Gastrocnemius medialis (tissue), 4 donors: ENCODE measurements at regions not wholly inside any gene's neighbourhood (a gene's known extent, or its start where the extent isn't known, plus 50 kb on each side); places are given as distances from the start of the nearest gene placed in this dataset.

Experiments used
- ATAC-seq, 2 donors: fragments of 150-250 bp; one replicate each; pipeline ENCODE4 v1.9.1; 2016
- DNase-seq, 2 donors: peaks; one replicate each; pipeline ENCODE4 v3.0.0-alpha.2; 2019
- H3K27ac ChIP-seq, 4 donors: fragments of 200-600 bp; sonication (generic); 1 replicate in 1 of 4; 2 replicates in 3 of 4; pipeline ENCODE4 v1.5.1; 2016 to 2018; ENCODE audit warnings: mild to moderate bottlenecking in 2 of 4, moderate library complexity in 1 of 4
- H3K27me3 ChIP-seq, 3 donors: fragments of 200-600 bp; sonication (generic) in 2 of 3; 1 replicate in 1 of 3; 2 replicates in 2 of 3; pipeline versions ENCODE4 v1.5.1 to v1.6.0; 2016 to 2019; ENCODE audit warnings: mild to moderate bottlenecking in 1 of 3, moderate library complexity in 1 of 3
- H3K36me3 ChIP-seq, 2 donors: fragments of 200-600 bp; sonication (generic) in 1 of 2; one replicate each; pipeline ENCODE4 v1.5.1; 2017 to 2018
- H3K4me1 ChIP-seq, 2 donors: fragments of 200-600 bp; sonication (generic) in 1 of 2; one replicate each; pipeline ENCODE4 v1.5.1; 2016 to 2017; ENCODE audit warnings: mild to moderate bottlenecking in 2 of 2
- H3K4me3 ChIP-seq, 4 donors: fragments of 200-600 bp; sonication (generic) in 3 of 4; 1 replicate in 1 of 4; 2 replicates in 3 of 4; pipeline ENCODE4 v1.5.1; 2016 to 2019; ENCODE audit warnings: mild to moderate bottlenecking in 2 of 4
- H3K9me3 ChIP-seq, 3 donors: fragments of 200-600 bp; sonication (generic) in 2 of 3; 1 replicate in 1 of 3; 2 replicates in 2 of 3; pipeline ENCODE4 v1.5.1; 2016 to 2019
- CTCF ChIP-seq, 5 experiments: fragments of 450-650 bp in 3 of 5; fragments of 200-600 bp in 2 of 5; sonication (generic) in 2 of 5; IDR thresholded peaks in 4 of 5; conservative IDR thresholded peaks in 1 of 5; 1 replicate in 4 of 5; 2 replicates in 1 of 5; pipeline ENCODE4 v1.5.1; 2016 to 2019; ENCODE audit warnings: antibody characterized with exemption in 5 of 5, mild to moderate bottlenecking in 3 of 5, moderate library complexity in 3 of 5
- POLR2A ChIP-seq, 2 donors: fragments of 450-650 bp; IDR thresholded peaks; one replicate each; pipeline ENCODE4 v1.6.1; 2017; ENCODE audit warnings: antibody characterized with exemption in 2 of 2, mild to moderate bottlenecking in 2 of 2, moderate library complexity in 2 of 2
- in situ Hi-C, 4 donors: fragments of 200-750 bp; cut with MboI; loops; one replicate each; pipeline versions ENCODE4 v1.15.0 to v1.8.0; 2017; ENCODE audit warnings: low sequenced_read_pairs in 4 of 4
- intact Hi-C: fragments of 100-400 bp; cut with DNase I; formaldehyde crosslinking; loops from one replicate; pipeline ENCODE4 v1.15.1; 2023; ENCODE audit warnings: low total_unique reads

GRCh38 chr10:113226399-113226798, 276.4 kb downstream of the TCF7L2 start:
- in situ Hi-C loops: no loop called here
- TF ChIP-seq POLR2A (IDR thresholded peaks at IDR 0.05): no peak
- no peak for TF ChIP-seq CTCF (IDR thresholded peaks at IDR 0.05 in 4 of 5, conservative IDR thresholded peaks at IDR 0.05 in 1 of 5)
- no peak for DNase-seq
- no peaks in the 10 kb centered on the region for H3K36me3 ChIP-seq
- no peak overlapping the region for H3K4me3 ChIP-seq
- H3K9me3 ChIP-seq: no peaks in the 10 kb centered on the region
- H3K27me3 ChIP-seq: peaks cover 0 to 13% (median 5%) of the 10 kb centered on the region in 3 donors
- intact Hi-C loops: no loop called here
- no peak overlapping the region for H3K27ac ChIP-seq
- H3K4me1 ChIP-seq: no peaks in the 10 kb centered on the region
- no peak for ATAC-seq

- intact Hi-C loops (no loop called here), in situ Hi-C loops (no loop called here)
- DNase-seq: no peak
- no peak overlapping the region for H3K4me3 ChIP-seq
- H3K27ac ChIP-seq: no peak overlapping the region
- H3K36me3 ChIP-seq: no peaks in the 10 kb centered on the region
- no peaks in the 10 kb centered on the region for H3K4me1 ChIP-seq
- no peaks in the 10 kb centered on the region for H3K9me3 ChIP-seq
- peaks cover 0 to 13% (median 5%) of the 10 kb centered on the region in 3 donors for H3K27me3 ChIP-seq
- TF ChIP-seq POLR2A (IDR thresholded peaks at IDR 0.05) (no peak), CTCF (IDR thresholded peaks at IDR 0.05 in 4 of 5, conservative IDR thresholded peaks at IDR 0.05 in 1 of 5) (no peak)
- ATAC-seq: no peak
Observed at GRCh38 chr10:113226831-113227445, 276.9 kb downstream of the TCF7L2 start.

- intact Hi-C loops (no loop called here), in situ Hi-C loops (no loop called here)
- no peak overlapping the region for H3K27ac ChIP-seq
- H3K4me1 ChIP-seq: no peaks in the 10 kb centered on the region
- H3K9me3 ChIP-seq: no peaks in the 10 kb centered on the region
- H3K4me3 ChIP-seq: no peak overlapping the region
- H3K36me3 ChIP-seq: no peaks in the 10 kb centered on the region
- TF ChIP-seq CTCF (IDR thresholded peaks at IDR 0.05 in 4 of 5, conservative IDR thresholded peaks at IDR 0.05 in 1 of 5) (no peak), POLR2A (IDR thresholded peaks at IDR 0.05) (no peak)
- DNase-seq (no peak), ATAC-seq (no peak)
- H3K27me3 ChIP-seq: peaks cover 0 to 3% (median 0%) of the 10 kb centered on the region in 3 donors
Observed at GRCh38 chr10:113228530-113228929, 278.5 kb downstream of the TCF7L2 start.

- Histone ChIP-seq H3K27me3 (no peaks in the 10 kb centered on the region), H3K4me3 (no peak overlapping the region), H3K36me3 (no peaks in the 10 kb centered on the region), H3K4me1 (no peaks in the 10 kb centered on the region), H3K9me3 (no peaks in the 10 kb centered on the region), H3K27ac (no peak overlapping the region)
- in situ Hi-C loops (no loop called here), intact Hi-C loops (no loop called here)
- peak in 1 of 2 donors; percentile 24 for DNase-seq
- no peak for TF ChIP-seq POLR2A (IDR thresholded peaks at IDR 0.05)
- no peak for TF ChIP-seq CTCF (IDR thresholded peaks at IDR 0.05 in 4 of 5, conservative IDR thresholded peaks at IDR 0.05 in 1 of 5)
- ATAC-seq: no peak
Observed at GRCh38 chr10:113230011-113230610, 280.1 kb downstream of the TCF7L2 start.
